Activated T-helper 17 cell treated with anti-CD3 and anti-CD28 coated beads, Interleukin-2, amount 50 U/mL, for 72 hours (primary cell): ENCODE measurements at regions not wholly inside any gene's neighbourhood (a gene's known extent, or its start where the extent isn't known, plus 50 kb on each side); places are given as distances from the start of the nearest gene placed in this dataset.

Experiments
- ATAC-seq: fragments of 150-1000 bp; cut with Tn5 transposase; replicated peaks from 2 replicates; pipeline ENCODE4 v1.10.0; 2021; ENCODE audit warnings: mild to moderate bottlenecking, moderate library complexity
- H3K27ac Mint-ChIP-seq: one replicate; pipeline ENCODE4 v1.8.0; 2022; ENCODE audit warnings: mixed read lengths
- H3K27me3 Mint-ChIP-seq: one replicate; pipeline ENCODE4 v1.8.0; 2022; ENCODE audit warnings: mixed read lengths
- H3K36me3 Mint-ChIP-seq: one replicate; pipeline ENCODE4 v1.8.0; 2022; ENCODE audit warnings: low read depth, mild to moderate bottlenecking, mixed read lengths
- H3K4me1 Mint-ChIP-seq: one replicate; pipeline ENCODE4 v1.8.0; 2022; ENCODE audit warnings: mixed read lengths
- H3K4me3 Mint-ChIP-seq: one replicate; pipeline ENCODE4 v1.8.0; 2022; ENCODE audit warnings: mild to moderate bottlenecking, mixed read lengths
- H3K9me3 Mint-ChIP-seq: one replicate; pipeline ENCODE4 v1.8.0; 2022; ENCODE audit warnings: mixed read lengths

DNA sequence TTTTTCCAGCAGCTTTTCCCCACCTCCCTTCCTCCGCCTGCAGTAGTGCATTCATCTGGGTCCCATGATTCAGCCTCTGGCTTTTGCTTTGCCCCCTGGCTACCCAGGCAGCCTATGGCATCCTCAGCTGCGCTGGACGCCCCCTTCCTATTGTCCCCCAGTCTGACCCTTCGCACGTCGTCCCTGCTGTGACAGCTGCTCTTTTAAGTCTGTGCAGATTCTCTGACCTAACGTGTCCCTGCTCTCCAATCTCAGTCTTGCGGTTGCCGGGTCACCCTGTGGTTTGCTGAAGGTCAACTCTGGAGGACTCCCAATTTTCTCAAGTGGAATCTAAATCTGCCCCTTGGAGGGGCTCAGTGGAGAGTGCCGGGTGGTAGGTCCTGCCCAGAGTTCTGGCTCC, 294.3 kb downstream of the CDC5L start:
- Mint-ChIP-seq H3K4me3 (no peak overlapping the region), H3K4me1 (peaks cover 5% of the 10 kb centered on the region), H3K27ac (no peak overlapping the region), H3K9me3 (no peaks in the 10 kb centered on the region), H3K27me3 (no peaks in the 10 kb centered on the region), H3K36me3 (no peaks in the 10 kb centered on the region)
- no peak for ATAC-seq

DNA sequence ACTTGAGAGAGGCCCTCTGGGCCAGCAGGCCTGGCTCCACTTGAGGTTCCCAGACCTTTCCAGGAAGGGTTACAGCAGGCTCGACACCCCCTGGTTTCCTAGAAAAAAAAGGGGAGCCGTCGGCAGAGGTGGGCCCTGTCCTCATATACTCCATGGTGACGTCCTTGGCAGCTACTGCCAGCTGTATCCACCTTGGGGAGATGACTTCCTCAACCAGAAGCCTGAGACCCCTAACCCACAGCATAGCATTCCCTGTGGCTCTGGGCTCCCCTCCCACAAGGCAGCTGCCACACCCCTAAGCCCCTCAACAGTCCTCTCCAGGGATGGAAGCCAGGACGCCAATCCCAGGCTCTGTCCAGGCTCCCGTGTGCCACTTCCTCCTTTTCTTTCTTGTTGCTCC, 294.8 kb downstream of the CDC5L start:
- peaks cover 2% of the 10 kb centered on the region for H3K9me3 Mint-ChIP-seq
- H3K36me3 Mint-ChIP-seq: no peaks in the 10 kb centered on the region
- H3K27me3 Mint-ChIP-seq: no peaks in the 10 kb centered on the region
- no peak overlapping the region for H3K4me3 Mint-ChIP-seq
- peaks cover 5% of the 10 kb centered on the region for H3K4me1 Mint-ChIP-seq
- no peak for ATAC-seq
- no peak overlapping the region for H3K27ac Mint-ChIP-seq

GRCh38 chr6:44682987-44683779, 295.7 kb downstream of the CDC5L start:
- Mint-ChIP-seq H3K4me1 (peaks cover 5% of the 10 kb centered on the region), H3K36me3 (no peaks in the 10 kb centered on the region), H3K27ac (no peak overlapping the region), H3K4me3 (no peak overlapping the region), H3K27me3 (no peaks in the 10 kb centered on the region), H3K9me3 (peaks cover 5% of the 10 kb centered on the region)
- no peak for ATAC-seq

DNA sequence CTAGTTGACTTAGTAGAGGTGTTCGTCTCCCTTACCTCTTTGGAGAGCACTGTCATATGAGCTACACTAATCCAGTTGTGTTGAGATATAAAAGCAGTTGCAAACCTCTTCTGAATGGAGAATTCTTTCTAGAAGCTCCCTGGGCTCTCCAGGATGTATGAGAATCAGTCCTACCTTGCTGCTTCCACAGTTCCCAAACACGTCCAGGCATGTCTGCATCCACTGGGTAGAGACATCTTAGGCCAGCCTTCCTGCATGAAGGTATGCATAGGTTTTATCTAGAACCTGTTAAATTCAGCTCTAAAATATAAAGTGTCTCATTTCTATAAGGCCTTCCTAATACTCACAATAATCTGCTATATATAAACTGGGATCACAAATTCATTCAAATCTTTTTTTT, 297.7 kb downstream of the CDC5L start:
- peaks cover 4% of the 10 kb centered on the region for H3K4me1 Mint-ChIP-seq
- H3K9me3 Mint-ChIP-seq: peaks cover 15% of the 10 kb centered on the region
- ATAC-seq: no peak
- no peaks in the 10 kb centered on the region for H3K36me3 Mint-ChIP-seq
- no peak overlapping the region for H3K27ac Mint-ChIP-seq
- H3K4me3 Mint-ChIP-seq: no peak overlapping the region
- H3K27me3 Mint-ChIP-seq: no peaks in the 10 kb centered on the region

GRCh38 chr6:44696099-44696498, 308.6 kb downstream of the CDC5L start:
- ATAC-seq: no peak
- no peaks in the 10 kb centered on the region for H3K27me3 Mint-ChIP-seq
- H3K36me3 Mint-ChIP-seq: no peaks in the 10 kb centered on the region
- H3K9me3 Mint-ChIP-seq: peaks cover 5% of the 10 kb centered on the region
- H3K4me1 Mint-ChIP-seq: peaks cover 9% of the 10 kb centered on the region
- H3K27ac Mint-ChIP-seq: no peak overlapping the region
- H3K4me3 Mint-ChIP-seq: no peak overlapping the region

GRCh38 chr6:44696686-44697085, 309.2 kb downstream of the CDC5L start:
- ATAC-seq: no peak
- Mint-ChIP-seq H3K9me3 (peaks cover 5% of the 10 kb centered on the region), H3K4me3 (no peak overlapping the region), H3K4me1 (peaks cover 15% of the 10 kb centered on the region), H3K36me3 (no peaks in the 10 kb centered on the region), H3K27me3 (no peaks in the 10 kb centered on the region), H3K27ac (no peak overlapping the region)

GRCh38 chr6:44697327-44697726, 309.8 kb downstream of the CDC5L start:
- Mint-ChIP-seq H3K4me1 (peaks cover 19% of the 10 kb centered on the region), H3K27me3 (no peaks in the 10 kb centered on the region), H3K36me3 (no peaks in the 10 kb centered on the region), H3K27ac (no peak overlapping the region), H3K9me3 (peaks cover 5% of the 10 kb centered on the region), H3K4me3 (no peak overlapping the region)
- ATAC-seq: no peak

GRCh38 chr6:44698602-44699001, 311.1 kb downstream of the CDC5L start:
- H3K27ac Mint-ChIP-seq: no peak overlapping the region
- ATAC-seq: no peak
- H3K4me1 Mint-ChIP-seq: peaks cover 23% of the 10 kb centered on the region
- peaks cover 5% of the 10 kb centered on the region for H3K9me3 Mint-ChIP-seq
- no peak overlapping the region for H3K4me3 Mint-ChIP-seq
- no peaks in the 10 kb centered on the region for H3K27me3 Mint-ChIP-seq
- no peaks in the 10 kb centered on the region for H3K36me3 Mint-ChIP-seq

GRCh38 chr6:44699082-44699481, 311.6 kb downstream of the CDC5L start:
- ATAC-seq: no peak
- H3K4me1 Mint-ChIP-seq: peaks cover 28% of the 10 kb centered on the region
- no peaks in the 10 kb centered on the region for H3K36me3 Mint-ChIP-seq
- H3K27me3 Mint-ChIP-seq: no peaks in the 10 kb centered on the region
- no peak overlapping the region for H3K27ac Mint-ChIP-seq
- H3K9me3 Mint-ChIP-seq: peaks cover 5% of the 10 kb centered on the region
- H3K4me3 Mint-ChIP-seq: no peak overlapping the region

DNA sequence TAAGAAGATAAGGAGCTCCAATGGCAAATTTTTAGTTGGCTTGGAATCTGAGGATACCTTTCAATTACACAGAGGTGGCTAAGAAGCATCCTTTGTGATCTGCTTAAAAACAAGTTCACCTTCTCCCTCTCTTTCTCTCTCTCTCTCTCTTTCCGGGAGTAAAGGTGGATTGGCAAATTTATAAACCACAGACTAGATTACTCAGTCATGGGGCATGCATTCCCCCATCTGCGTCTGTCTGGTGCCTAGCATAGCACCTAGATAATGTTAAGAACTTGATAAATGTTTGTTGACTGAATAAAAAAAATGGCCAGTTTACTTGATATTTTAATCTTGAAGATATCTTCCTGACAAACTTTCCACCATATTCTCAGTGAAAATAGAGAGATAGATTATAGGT, 312.3 kb downstream of the CDC5L start:
- Mint-ChIP-seq H3K27me3 (no peaks in the 10 kb centered on the region), H3K36me3 (no peaks in the 10 kb centered on the region), H3K9me3 (peaks cover 5% of the 10 kb centered on the region), H3K27ac (no peak overlapping the region), H3K4me3 (no peak overlapping the region), H3K4me1 (peaks cover 31% of the 10 kb centered on the region)
- no peak for ATAC-seq

- H3K36me3 Mint-ChIP-seq: no peaks in the 10 kb centered on the region
- H3K9me3 Mint-ChIP-seq: peaks cover 5% of the 10 kb centered on the region
- peaks cover 31% of the 10 kb centered on the region for H3K4me1 Mint-ChIP-seq
- no peaks in the 10 kb centered on the region for H3K27me3 Mint-ChIP-seq
- H3K4me3 Mint-ChIP-seq: no peak overlapping the region
- H3K27ac Mint-ChIP-seq: no peak overlapping the region
- ATAC-seq: no peak
These were observed 312.9 kb downstream of the CDC5L start for GRCh38 chr6:44700422-44700821.

DNA sequence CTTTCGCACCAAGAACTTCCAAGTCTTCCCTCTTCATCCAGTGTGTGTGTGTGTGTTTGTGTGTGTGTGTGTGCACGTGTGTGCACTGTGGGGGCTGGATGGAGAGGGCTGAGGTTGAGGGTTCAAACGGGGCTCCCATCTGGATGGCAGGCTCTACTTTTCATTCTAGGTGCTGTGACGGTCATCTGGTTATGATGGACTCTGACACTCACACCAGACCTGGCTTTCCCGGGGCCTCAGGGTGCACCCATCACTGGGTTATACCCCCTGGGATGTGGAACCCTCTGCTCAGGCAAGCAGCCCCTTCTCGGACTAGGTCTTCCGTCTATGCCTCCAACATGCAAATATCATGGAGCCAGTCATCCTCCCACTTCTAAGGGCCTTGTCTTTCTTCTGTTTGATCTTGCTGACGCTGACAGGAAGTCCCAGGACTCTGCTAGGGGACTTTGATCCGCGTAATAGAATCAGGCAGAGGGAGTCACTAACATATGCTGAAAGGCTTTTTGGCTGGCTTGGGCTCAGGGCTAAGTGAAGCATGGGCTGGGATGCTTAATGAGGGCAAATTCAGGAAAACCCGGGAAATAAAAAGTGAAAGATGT, 313.6 kb downstream of the CDC5L start:
- Mint-ChIP-seq H3K4me1 (peaks cover 31% of the 10 kb centered on the region), H3K27ac (peak overlapping the region; percentile 84), H3K36me3 (no peaks in the 10 kb centered on the region), H3K27me3 (no peaks in the 10 kb centered on the region), H3K4me3 (peak overlapping the region; percentile 54), H3K9me3 (peaks cover 5% of the 10 kb centered on the region)
- peak; percentile 42 for ATAC-seq

DNA sequence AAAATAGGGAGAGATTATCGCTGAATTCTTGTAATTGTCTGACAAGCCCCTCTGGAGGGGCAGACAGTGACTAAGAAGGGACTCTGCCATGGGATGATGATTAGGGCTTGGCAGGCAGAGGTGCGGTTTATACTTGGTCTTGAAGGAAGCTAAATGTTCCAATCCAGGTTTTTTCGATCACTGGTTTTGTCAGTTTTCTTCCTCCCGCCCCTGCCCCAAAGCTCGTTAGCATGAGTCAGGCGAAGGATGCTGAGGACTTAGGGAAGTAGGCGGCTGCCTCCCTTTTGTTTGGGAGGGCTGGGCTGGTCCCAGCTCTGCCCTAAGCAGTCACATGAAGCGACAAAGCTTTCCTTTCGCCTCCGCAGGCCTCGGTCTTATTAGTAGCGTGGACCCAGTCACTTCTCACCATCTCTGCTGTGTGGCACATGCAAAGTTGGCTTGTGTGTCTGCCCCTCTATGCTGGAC, 314.2 kb downstream of the CDC5L start:
- Mint-ChIP-seq H3K4me3 (peak overlapping the region; percentile 54), H3K27ac (peak overlapping the region; percentile 84), H3K27me3 (no peaks in the 10 kb centered on the region), H3K9me3 (peaks cover 5% of the 10 kb centered on the region), H3K4me1 (peaks cover 31% of the 10 kb centered on the region), H3K36me3 (no peaks in the 10 kb centered on the region)
- peak; percentile 11 for ATAC-seq

DNA sequence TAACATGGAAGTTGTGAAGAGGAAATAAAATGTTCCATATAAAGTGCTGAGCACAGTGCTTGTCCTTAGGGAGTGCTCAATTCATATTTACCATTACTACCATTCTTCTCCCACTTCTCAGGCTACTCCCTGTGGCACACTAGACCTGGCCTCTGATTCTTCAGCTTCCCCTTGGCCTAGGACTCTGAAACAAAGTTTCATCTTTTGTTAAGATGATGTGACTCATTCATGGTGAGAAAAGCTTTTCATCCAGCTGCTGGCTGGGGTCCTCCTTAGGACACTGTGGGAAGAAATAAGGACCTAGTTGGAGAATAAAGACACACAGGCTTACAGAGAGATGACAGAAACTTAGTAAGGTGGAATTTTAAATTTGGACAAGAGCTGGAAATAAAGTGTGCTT, 314.8 kb downstream of the CDC5L start:
- Mint-ChIP-seq H3K4me1 (peaks cover 31% of the 10 kb centered on the region), H3K4me3 (peak overlapping the region; percentile 54), H3K9me3 (peaks cover 5% of the 10 kb centered on the region), H3K36me3 (no peaks in the 10 kb centered on the region), H3K27ac (peak overlapping the region; percentile 84), H3K27me3 (no peaks in the 10 kb centered on the region)
- ATAC-seq: no peak
